ENCODE measurements at regions not wholly inside any gene's neighbourhood (a gene's known extent, or its start where the extent isn't known, plus 50 kb on each side); places are given as distances from the start of the nearest gene placed in this dataset.

DNA sequence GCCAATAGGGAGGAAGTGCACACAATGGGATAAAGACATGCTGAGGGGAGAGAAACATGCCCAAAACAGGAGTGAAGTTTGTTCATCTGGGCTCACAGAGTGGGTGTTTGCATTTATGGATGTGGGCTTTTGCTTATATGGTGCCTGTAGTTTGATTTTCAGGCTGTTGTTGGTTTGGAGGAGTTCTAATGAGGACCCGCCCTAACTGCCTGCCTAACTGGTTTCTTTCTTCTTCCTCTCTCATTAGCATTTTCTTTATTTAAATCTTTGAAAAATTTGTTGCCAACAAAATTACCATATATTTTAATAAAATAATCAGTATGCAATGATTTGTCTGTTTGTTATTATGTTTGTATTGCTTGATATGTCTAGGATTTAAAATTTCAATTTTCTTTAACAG is 1965.8 kb downstream of the C4orf33 start:
- no peaks in the 10 kb centered on the region for H3K36me3 Mint-ChIP-seq (ENCODE audit: low read depth)
- no peak overlapping the region for H3K27ac Mint-ChIP-seq
- no peak for DNase-seq
- H3K9me3 Mint-ChIP-seq = peaks cover 10% of the 10 kb centered on the region
- H3K27me3 Mint-ChIP-seq = no peaks in the 10 kb centered on the region
- TF ChIP-seq, protein P1, sequence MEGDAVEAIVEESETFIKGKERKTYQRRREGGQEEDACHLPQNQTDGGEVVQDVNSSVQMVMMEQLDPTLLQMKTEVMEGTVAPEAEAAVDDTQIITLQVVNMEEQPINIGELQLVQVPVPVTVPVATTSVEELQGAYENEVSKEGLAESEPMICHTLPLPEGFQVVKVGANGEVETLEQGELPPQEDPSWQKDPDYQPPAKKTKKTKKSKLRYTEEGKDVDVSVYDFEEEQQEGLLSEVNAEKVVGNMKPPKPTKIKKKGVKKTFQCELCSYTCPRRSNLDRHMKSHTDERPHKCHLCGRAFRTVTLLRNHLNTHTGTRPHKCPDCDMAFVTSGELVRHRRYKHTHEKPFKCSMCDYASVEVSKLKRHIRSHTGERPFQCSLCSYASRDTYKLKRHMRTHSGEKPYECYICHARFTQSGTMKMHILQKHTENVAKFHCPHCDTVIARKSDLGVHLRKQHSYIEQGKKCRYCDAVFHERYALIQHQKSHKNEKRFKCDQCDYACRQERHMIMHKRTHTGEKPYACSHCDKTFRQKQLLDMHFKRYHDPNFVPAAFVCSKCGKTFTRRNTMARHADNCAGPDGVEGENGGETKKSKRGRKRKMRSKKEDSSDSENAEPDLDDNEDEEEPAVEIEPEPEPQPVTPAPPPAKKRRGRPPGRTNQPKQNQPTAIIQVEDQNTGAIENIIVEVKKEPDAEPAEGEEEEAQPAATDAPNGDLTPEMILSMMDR (IDR thresholded peaks at IDR 0.05) = no peak
- H3K4me3 Mint-ChIP-seq = no peak overlapping the region
- no peak for ATAC-seq (ENCODE audit: low read depth)
- CTCF ChIA-PET = no interaction called here
- intact Hi-C loops (cut with micrococcal nuclease) = no loop called here
- POLR2A ChIA-PET = no interaction called here
- H3K4me1 Mint-ChIP-seq = no peaks in the 10 kb centered on the region

DNA sequence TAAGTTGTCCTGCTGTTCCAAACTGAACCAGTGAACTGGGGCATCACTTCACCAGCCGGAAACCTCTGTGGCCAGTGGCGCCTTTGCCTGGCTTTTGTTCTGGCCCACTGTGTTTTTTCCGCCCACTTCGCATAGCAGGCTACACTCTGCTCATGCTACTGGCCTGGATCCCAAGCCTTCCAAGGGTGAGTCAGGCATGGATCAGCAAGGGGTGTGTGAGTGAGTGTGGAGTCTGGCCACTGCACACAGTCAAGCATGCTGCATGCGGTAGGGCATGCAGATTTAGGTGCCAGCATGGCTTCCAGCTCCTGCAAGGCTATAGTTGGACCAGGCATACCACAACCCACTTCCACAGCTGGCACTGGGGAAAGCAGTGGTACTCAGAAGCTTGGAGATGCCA is 1967.9 kb downstream of the C4orf33 start:
- H3K9me3 Mint-ChIP-seq = peaks cover 10% of the 10 kb centered on the region
- POLR2A ChIA-PET = no interaction called here

DNA sequence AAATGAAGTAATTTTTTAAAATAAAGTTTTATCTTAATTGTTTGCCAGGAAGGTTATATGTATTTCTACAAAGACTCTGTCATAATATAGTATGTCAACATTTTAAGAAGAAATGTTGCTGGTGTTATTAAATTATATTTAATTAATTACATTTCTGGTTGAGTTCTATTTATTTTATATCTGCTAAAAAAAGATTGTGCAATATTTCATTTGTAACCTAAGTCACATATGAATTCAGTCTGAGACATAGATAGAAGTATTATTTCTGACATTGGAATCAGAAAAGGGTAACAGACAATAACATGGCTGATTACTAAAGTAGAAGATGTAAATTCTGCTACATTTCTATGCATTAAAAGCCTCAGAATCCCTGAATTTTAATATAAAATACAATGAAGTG is 1985.1 kb downstream of the C4orf33 start:
- intact Hi-C loops (cut with micrococcal nuclease) = no loop called here
- POLR2A ChIA-PET = no interaction called here
- H3K9me3 Mint-ChIP-seq = peaks cover 2% of the 10 kb centered on the region

More for the DNA sequence above, 1967.9 kb downstream of the C4orf33 start:
- DNase-seq (no peak), ATAC-seq (ENCODE audit: low read depth) (no peak)
- CTCF ChIA-PET = no interaction called here
- TF ChIP-seq, protein P1 (IDR thresholded peaks at IDR 0.05) = no peak
- no peaks in the 10 kb centered on the region for H3K4me1 Mint-ChIP-seq
- no peak overlapping the region for H3K4me3 Mint-ChIP-seq
- no peaks in the 10 kb centered on the region for H3K27me3 Mint-ChIP-seq
- H3K36me3 Mint-ChIP-seq (ENCODE audit: low read depth) = no peaks in the 10 kb centered on the region
- intact Hi-C loops (cut with micrococcal nuclease) = no loop called here
- no peak overlapping the region for H3K27ac Mint-ChIP-seq

DNA sequence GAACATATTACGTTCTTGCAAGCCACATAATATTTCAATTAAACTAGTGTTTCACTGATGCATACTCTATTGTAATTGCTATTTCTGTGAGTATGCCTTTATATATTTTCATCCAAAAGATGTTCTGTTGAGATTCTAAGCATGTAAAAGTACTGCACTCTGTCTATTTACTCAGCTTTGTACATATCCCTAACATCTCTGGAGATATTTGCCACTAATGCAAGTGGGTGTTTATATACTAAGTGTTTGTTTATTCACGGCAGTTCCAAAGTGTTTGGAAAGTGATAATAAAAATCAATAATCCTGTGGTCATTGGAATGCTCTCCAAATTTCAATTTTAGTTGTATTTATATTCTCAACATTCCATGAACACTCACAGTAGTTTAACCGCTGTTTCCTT is 1989.0 kb downstream of the C4orf33 start:
- intact Hi-C loops (cut with micrococcal nuclease) = no loop called here
- ChIA-PET POLR2A (no interaction called here), CTCF (no interaction called here)
- TF ChIP-seq, protein P1 (IDR thresholded peaks at IDR 0.05) = no peak
- no peaks in the 10 kb centered on the region for H3K36me3 Mint-ChIP-seq (ENCODE audit: low read depth)
- H3K27ac Mint-ChIP-seq = no peak overlapping the region
- no peaks in the 10 kb centered on the region for H3K4me1 Mint-ChIP-seq
- DNase-seq (no peak), ATAC-seq (ENCODE audit: low read depth) (no peak)
- H3K9me3 Mint-ChIP-seq = peaks cover 4% of the 10 kb centered on the region
- no peak overlapping the region for H3K4me3 Mint-ChIP-seq
- H3K27me3 Mint-ChIP-seq = no peaks in the 10 kb centered on the region

More for the DNA sequence above, 1985.1 kb downstream of the C4orf33 start:
- ATAC-seq (ENCODE audit: low read depth) (no peak), DNase-seq (no peak)
- H3K4me3 Mint-ChIP-seq = no peak overlapping the region
- TF ChIP-seq, protein P1 (IDR thresholded peaks at IDR 0.05) = no peak
- H3K27me3 Mint-ChIP-seq = no peaks in the 10 kb centered on the region
- CTCF ChIA-PET = no interaction called here
- H3K27ac Mint-ChIP-seq = no peak overlapping the region
- H3K4me1 Mint-ChIP-seq = no peaks in the 10 kb centered on the region
- H3K36me3 Mint-ChIP-seq (ENCODE audit: low read depth) = no peaks in the 10 kb centered on the region

DNA sequence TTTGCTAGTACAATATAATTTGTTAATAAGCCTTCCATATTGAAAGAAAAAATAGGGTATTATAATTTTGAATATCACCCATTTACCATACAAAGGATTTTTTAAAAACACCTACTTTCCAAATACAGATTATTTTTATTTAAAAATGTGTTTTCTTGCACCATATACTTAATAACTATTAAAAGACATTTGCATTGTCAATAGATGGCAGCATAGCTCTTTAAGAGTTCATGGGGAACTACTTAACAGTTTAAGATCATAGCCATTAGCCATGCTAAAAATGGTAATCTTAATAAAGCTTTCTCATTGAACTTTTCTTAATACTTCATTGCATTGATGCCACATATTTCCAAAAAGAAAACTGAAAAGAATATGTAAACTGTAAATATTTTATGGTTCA is 1995.9 kb downstream of the C4orf33 start:
- Mint-ChIP-seq H3K4me1 (no peaks in the 10 kb centered on the region), H3K27ac (no peak overlapping the region), H3K27me3 (no peaks in the 10 kb centered on the region), H3K4me3 (no peak overlapping the region), H3K36me3 (ENCODE audit: low read depth) (no peaks in the 10 kb centered on the region), H3K9me3 (peaks cover 2% of the 10 kb centered on the region)
- no peak for ATAC-seq (ENCODE audit: low read depth)
- POLR2A ChIA-PET = no interaction called here
- intact Hi-C loops (cut with micrococcal nuclease) = no loop called here
- DNase-seq = no peak
- TF ChIP-seq, protein P1 (IDR thresholded peaks at IDR 0.05) = no peak
- CTCF ChIA-PET = no interaction called here

Measured in activated B cell treated with CpG ODN at 0.5 μM for 24 hours (primary cell).